Left ventricle myocardium inferior (tissue), 1 donor: ENCODE measurements at regions not wholly inside any gene's neighbourhood (a gene's known extent, or its start where the extent isn't known, plus 50 kb on each side); places are given as distances from the start of the nearest gene placed in this dataset.

Source experiments
- DNase-seq: peaks from one replicate; pipeline ENCODE4 v3.0.0-alpha.2; 2020
- H3K27ac ChIP-seq: fragments of 200-600 bp; replicated peaks from 2 replicates; pipeline ENCODE4 v1.8.0; 2021
- H3K27me3 ChIP-seq: fragments of 200-600 bp; 2 replicates; pipeline ENCODE4 v1.8.0; 2021; ENCODE audit warnings: low read depth
- H3K36me3 ChIP-seq: fragments of 200-600 bp; 2 replicates; pipeline ENCODE4 v1.8.0; 2021
- H3K4me1 ChIP-seq: fragments of 200-600 bp; 2 replicates; pipeline ENCODE4 v1.8.0; 2021
- H3K4me3 ChIP-seq: fragments of 200-600 bp; 2 replicates; pipeline ENCODE4 v1.8.0; 2021; ENCODE audit warnings: mild to moderate bottlenecking, moderate library complexity
- H3K9me3 ChIP-seq: fragments of 200-600 bp; replicated peaks from 2 replicates; pipeline ENCODE4 v1.8.0; 2021
- CTCF ChIP-seq: fragments of 200-600 bp; IDR thresholded peaks from 2 replicates; pipeline ENCODE4 v1.8.0; 2021; ENCODE audit warnings: antibody characterized with exemption, mild to moderate bottlenecking, borderline replicate concordance
- intact Hi-C: fragments of 100-400 bp; cut with micrococcal nuclease; formaldehyde crosslinking; loops from one replicate; pipeline ENCODE4 v1.11.0; 2022
- donor health status: DM: no; HTN: yes; CAD: no; lungs with severe emphysema.

- DNase-seq, result no peak
- intact Hi-C loops, result no loop called here
- H3K4me1 ChIP-seq, result no peaks in the 10 kb centered on the region
- no peaks in the 10 kb centered on the region for H3K27me3 ChIP-seq
- H3K4me3 ChIP-seq, result no peak overlapping the region
- H3K9me3 ChIP-seq, result no peaks in the 10 kb centered on the region
- no peaks in the 10 kb centered on the region for H3K36me3 ChIP-seq
- H3K27ac ChIP-seq, result no peak overlapping the region
- TF ChIP-seq CTCF, result no peak
Observed at GRCh38 chr12:43072431-43072830, 479.6 kb downstream of the ADAMTS20 start.

- TF ChIP-seq CTCF, result no peak
- Histone ChIP-seq H3K27me3 (no peaks in the 10 kb centered on the region), H3K9me3 (no peaks in the 10 kb centered on the region), H3K27ac (no peak overlapping the region), H3K4me1 (no peaks in the 10 kb centered on the region), H3K36me3 (no peaks in the 10 kb centered on the region), H3K4me3 (no peak overlapping the region)
- peak; percentile 18 for DNase-seq
- intact Hi-C loops, result no loop called here
Observed at GRCh38 chr12:43069768-43070221, 480.2 kb upstream of the PRICKLE1 start.

- Histone ChIP-seq H3K27ac (no peak overlapping the region), H3K4me3 (no peak overlapping the region), H3K27me3 (no peaks in the 10 kb centered on the region), H3K9me3 (no peaks in the 10 kb centered on the region), H3K36me3 (no peaks in the 10 kb centered on the region), H3K4me1 (no peaks in the 10 kb centered on the region)
- intact Hi-C loops, result no loop called here
- TF ChIP-seq CTCF, result no peak
- no peak for DNase-seq
Observed at GRCh38 chr12:43066471-43066870, 476.9 kb upstream of the PRICKLE1 start.

GRCh38 chr12:43063650-43064049 lies 474.1 kb upstream of the PRICKLE1 start:
- H3K4me3 ChIP-seq, result no peak overlapping the region
- peaks cover 4% of the 10 kb centered on the region for H3K4me1 ChIP-seq
- TF ChIP-seq CTCF, result no peak
- H3K9me3 ChIP-seq, result no peaks in the 10 kb centered on the region
- H3K27me3 ChIP-seq, result no peaks in the 10 kb centered on the region
- no peak for DNase-seq
- no peaks in the 10 kb centered on the region for H3K36me3 ChIP-seq
- intact Hi-C loops, result no loop called here
- H3K27ac ChIP-seq, result no peak overlapping the region

GRCh38 chr12:43062201-43062895 lies 472.8 kb upstream of the PRICKLE1 start:
- no peak for TF ChIP-seq CTCF
- peaks cover 4% of the 10 kb centered on the region for H3K4me1 ChIP-seq
- intact Hi-C loops, result no loop called here
- no peaks in the 10 kb centered on the region for H3K36me3 ChIP-seq
- DNase-seq, result no peak
- H3K27me3 ChIP-seq, result no peaks in the 10 kb centered on the region
- H3K4me3 ChIP-seq, result no peak overlapping the region
- H3K27ac ChIP-seq, result no peak overlapping the region
- H3K9me3 ChIP-seq, result no peaks in the 10 kb centered on the region
